Fibroblast of the aortic adventitia (primary cell): ENCODE measurements at regions not wholly inside any gene's neighbourhood (a gene's known extent, or its start where the extent isn't known, plus 50 kb on each side); places are given as distances from the start of the nearest gene placed in this dataset.
"Not testable (repeated sequence)": the region's sequence is repeated elsewhere in the genome, so short reads cannot be mapped to it uniquely, and the experiment has no call there.

Experiments used
- DNase-seq: peaks from one replicate; pipeline ENCODE4 v3.0.0-alpha.2; 2010; ENCODE audit warnings: low read depth
- H3K4me3 ChIP-seq: 2 replicates; pipeline ENCODE4 v1.5.1; 2011; ENCODE audit warnings: low read depth, mild to moderate bottlenecking, control low read depth, low read length, moderate library complexity
- CTCF ChIP-seq: IDR thresholded peaks from 2 replicates; pipeline ENCODE4 v1.5.1; 2011; ENCODE audit warnings: mild to moderate bottlenecking, low read length, control low read depth, inconsistent platforms; ENCODE audit not compliant: insufficient read depth

GRCh38 chr7:79775911-79776310 lies 322.4 kb upstream of the MAGI2 start:
- no peak for DNase-seq
- no peak for TF ChIP-seq CTCF
- no peak overlapping the region for H3K4me3 ChIP-seq

- no peak overlapping the region for H3K4me3 ChIP-seq
- DNase-seq = no peak
- TF ChIP-seq CTCF = no peak
Observed at GRCh38 chr7:79774150-79774549, 320.7 kb upstream of the MAGI2 start.

GRCh38 chr7:79770970-79771369 lies 317.5 kb upstream of the MAGI2 start:
- no peak for DNase-seq
- H3K4me3 ChIP-seq = no peak overlapping the region
- TF ChIP-seq CTCF = no peak

GRCh38 chr7:79770063-79770462 lies 316.6 kb upstream of the MAGI2 start:
- DNase-seq = peak; percentile 15
- no peak for TF ChIP-seq CTCF
- H3K4me3 ChIP-seq = no peak overlapping the region

- DNase-seq, H3K4me3 ChIP-seq: not testable (repeated sequence)
Observed at GRCh38 chr7:79767876-79768560, 314.6 kb upstream of the MAGI2 start.

- not testable (repeated sequence) for H3K4me3 ChIP-seq, DNase-seq
Observed at GRCh38 chr7:79767192-79767591, 313.7 kb upstream of the MAGI2 start.

GRCh38 chr7:79761876-79762429 lies 308.5 kb upstream of the MAGI2 start:
- no peak for TF ChIP-seq CTCF
- no peak for DNase-seq
- H3K4me3 ChIP-seq = no peak overlapping the region

GRCh38 chr7:79750941-79751340 lies 297.5 kb upstream of the MAGI2 start:
- not testable (repeated sequence) for H3K4me3 ChIP-seq, DNase-seq
